Ammon's horn (tissue), 1 donor: ENCODE measurements at regions not wholly inside any gene's neighbourhood (a gene's known extent, or its start where the extent isn't known, plus 50 kb on each side); places are given as distances from the start of the nearest gene placed in this dataset.
A peak's percentile ranks its signal among the peaks of the same experiment; 100 is the strongest.
"Not testable (repeated sequence)": the region's sequence is repeated elsewhere in the genome, so short reads cannot be mapped to it uniquely, and the experiment has no call there.

ENCODE experiments used
- DNase-seq: peaks from one replicate; pipeline ENCODE4 v3.0.0-alpha.2; 2016; ENCODE audit warnings: low spot score

DNA sequence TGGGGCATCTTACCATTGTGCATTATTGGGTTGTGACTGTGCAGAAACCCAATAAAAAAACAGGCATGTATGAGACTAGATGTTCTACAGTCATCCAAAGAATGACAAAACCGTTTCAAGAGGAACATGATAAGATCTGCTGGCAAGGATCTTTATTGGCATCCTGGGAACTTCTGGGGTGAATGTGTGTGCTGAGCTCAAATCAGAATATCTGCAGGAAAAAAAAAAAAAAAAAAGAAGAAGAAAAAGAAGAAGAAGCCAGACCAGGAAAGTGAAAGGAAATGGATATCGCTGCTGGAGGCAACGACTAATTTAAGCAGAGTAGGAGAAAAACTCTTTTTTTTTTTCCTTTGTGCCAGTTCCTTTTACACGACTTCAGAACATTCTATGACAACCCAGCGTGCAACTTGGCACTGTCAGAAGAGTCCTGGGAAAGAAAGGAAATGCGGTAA lies 484.2 kb upstream of the BOD1L1 start:
- peak; percentile 35 for DNase-seq

DNA sequence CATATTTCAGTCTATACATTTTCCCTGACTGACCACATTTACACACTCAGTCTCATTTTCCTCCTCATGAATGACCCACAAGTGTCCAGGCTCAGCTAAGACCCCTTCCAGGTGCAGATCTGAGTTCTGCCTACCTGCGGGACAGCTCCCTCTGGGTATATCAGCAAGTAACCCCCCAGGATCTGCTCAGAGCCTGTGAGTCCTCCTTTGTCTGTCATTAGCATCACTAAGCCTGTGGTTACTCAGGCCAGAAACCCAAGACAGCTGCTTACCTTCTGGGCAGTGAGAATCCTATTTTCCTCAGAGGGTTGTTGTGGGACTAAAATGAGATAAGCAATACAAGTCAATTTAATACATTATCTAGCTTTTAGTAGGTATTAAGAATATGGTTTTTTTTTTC lies 487.6 kb upstream of the BOD1L1 start:
- DNase-seq, result no peak

DNA sequence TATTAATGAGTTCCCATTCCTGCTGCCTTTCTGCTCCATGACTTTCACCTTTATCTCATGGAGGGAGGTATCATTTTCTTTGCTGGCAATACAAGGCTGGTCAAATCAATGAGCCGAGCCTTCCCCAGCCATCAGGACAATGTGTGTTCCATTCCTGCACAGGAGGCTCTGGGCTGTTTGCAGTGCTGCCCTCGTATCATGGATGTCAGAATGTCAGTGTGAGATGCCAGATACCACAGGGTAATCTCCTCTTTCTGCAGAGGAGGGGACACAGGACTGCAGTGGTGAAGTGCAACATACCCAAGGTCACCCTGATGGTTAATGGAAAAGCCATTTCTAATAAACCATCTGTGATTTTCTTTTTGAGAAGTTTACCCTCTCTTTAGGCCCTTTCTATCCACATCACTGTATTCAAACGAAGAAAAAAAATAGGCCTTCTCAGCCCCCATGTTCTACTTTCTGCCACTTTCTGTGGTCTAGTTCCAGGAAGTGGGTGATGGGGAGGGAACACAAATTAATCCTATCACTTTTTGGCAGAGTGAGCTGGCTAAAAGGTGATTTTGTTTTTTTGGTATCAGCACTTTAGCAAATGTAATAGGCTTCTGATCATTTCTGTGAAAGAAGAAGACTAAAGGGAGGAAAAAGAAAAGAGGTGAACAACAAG lies 490.2 kb upstream of the BOD1L1 start:
- no peak for DNase-seq

DNA sequence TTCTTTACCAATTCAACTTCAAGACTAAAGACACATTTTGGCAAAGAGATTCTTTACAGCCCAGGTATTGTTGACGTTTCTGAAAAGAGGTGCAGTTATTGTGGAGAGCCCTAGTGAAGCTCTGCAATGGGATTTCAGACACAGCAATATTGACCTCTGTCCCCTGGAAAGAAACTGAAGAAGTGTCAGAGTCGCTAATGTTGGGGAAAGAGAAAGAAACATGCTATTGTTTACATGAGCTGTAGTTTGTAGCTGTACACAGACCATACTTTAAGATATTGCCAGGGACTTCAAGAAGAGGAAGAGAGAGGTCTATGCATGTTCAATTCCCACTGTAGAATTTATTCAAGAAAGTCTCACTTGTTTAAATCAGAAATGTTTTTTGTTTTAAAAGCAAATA lies 497.3 kb upstream of the BOD1L1 start:
- DNase-seq, result no peak

DNA sequence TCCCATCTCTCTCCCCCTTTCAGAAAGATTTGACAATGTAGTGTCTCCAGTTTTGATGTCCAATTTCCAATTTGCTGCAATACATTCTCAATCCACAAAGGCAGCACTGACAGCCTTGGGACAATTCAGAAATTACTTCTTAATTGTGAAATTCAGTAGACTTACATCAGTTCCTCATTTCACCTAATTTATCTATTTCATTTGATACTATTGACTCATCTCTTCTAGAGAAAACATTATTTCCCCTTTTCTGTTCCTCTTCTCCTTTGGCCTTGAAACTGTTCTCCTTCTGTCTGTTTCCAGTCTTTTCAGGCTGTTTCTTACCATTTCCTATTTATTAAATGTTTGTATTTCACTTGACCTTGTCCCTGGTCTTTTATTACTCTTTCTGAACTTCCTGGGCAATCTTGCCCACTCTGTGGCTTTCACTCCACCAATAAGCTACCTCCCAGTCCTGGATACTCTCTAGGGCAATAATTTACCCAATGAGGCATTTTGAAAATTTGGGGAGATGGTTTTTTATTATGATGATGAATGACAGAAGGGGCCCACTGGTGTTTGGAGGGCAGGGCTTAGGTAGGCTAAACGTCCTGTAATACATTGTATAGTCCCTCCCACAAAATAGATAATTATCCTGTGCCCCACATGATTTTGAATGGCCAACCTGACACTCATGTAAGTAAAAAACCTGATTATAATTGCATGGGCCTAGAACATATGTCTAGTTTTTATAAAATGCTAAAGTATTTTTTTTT lies 498.0 kb upstream of the BOD1L1 start:
- peak; percentile 7 for DNase-seq

DNA sequence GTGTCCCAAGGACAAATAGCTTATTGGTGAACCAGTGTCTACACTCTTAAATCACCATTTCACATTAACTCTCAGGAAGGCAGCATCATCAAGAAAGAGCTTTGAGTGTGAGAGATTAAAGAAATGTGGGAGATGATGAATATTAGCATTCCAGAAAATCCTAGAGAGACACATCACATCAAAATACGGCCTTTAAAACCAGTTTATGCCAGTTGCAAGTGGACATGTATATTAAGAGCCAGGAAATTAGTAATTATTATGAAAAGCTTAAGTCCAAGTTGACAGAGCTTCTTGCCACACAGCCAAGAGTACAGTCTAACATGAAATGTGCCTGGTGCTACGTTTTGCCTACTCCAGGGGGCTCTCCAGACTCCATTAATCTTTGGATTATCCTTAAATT lies 503.0 kb upstream of the BOD1L1 start:
- DNase-seq, result no peak

DNA sequence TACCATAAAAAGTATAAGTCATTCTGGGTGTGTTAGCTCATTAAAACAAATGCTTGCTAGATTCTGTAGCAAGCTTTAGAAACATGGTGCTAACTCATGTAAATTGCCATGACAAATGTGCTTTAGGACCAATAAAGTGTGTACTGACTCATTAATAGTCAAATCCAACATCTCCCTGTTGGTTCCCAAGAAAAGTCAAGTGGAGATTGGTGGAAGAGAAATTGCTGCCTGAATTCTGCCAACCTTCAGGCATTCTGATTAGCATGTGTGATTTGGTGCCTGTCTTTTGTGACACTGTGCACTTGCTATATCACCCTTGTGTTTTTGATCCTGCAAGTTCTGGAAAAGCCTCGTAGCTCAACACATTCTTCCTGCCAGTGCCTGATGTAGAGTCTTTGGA lies 503.8 kb upstream of the BOD1L1 start:
- no peak for DNase-seq

DNA sequence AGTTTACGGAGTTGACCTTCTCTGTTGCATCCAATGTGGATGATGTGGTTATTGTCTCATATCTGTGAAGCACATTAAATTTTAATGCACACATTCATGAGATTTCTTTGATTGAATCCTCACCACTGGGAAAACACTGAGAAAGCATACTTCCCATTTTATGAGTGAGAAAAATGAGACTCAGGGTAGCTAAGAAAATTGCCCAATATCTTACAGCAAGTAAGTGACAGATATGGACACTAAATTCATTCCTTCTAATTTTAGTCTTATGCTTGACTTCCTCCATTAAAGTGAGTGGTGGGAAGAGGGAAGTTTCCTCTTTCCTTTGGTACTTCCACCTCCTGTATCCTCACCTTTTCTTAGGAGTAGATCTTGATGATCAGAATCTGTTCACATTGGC lies 504.8 kb upstream of the BOD1L1 start:
- no peak for DNase-seq

DNA sequence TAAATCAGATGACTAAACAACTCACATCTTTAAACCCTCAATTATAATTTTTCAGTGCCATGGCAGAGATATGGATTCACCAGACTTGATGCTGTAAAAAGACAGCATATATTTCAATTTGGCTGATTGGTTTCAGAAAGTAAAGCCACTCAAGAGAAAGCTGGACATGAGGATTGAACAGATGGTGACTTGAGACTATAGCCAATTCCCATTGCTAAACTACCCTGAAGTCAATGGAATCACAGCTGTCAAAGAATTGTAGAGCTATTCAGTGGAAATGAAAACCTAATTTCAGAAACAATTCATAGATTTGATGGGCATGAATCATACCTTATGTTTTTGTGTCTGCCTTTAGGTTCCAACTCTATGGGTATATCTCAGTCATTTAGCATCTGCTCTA lies 510.6 kb upstream of the BOD1L1 start:
- no peak for DNase-seq

DNA sequence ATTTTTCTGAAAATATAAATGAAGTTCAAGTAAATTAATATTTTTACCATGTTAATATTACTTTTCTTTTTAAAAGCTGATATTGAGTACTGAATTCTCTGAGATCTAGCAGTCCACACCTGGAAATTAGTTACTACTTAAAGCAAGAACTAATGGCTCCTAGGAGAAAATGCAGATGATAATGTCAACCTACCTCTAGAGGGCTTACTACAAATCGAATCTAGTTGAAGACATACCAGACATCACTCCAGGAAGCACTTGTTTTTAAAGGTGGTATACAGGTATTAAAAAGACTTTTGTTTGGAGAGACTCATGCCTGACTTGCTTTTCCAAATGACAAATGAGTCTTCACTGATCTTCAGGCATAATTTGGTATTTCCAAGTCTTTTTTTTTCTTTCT lies 516.4 kb upstream of the BOD1L1 start:
- DNase-seq, result no peak

DNA sequence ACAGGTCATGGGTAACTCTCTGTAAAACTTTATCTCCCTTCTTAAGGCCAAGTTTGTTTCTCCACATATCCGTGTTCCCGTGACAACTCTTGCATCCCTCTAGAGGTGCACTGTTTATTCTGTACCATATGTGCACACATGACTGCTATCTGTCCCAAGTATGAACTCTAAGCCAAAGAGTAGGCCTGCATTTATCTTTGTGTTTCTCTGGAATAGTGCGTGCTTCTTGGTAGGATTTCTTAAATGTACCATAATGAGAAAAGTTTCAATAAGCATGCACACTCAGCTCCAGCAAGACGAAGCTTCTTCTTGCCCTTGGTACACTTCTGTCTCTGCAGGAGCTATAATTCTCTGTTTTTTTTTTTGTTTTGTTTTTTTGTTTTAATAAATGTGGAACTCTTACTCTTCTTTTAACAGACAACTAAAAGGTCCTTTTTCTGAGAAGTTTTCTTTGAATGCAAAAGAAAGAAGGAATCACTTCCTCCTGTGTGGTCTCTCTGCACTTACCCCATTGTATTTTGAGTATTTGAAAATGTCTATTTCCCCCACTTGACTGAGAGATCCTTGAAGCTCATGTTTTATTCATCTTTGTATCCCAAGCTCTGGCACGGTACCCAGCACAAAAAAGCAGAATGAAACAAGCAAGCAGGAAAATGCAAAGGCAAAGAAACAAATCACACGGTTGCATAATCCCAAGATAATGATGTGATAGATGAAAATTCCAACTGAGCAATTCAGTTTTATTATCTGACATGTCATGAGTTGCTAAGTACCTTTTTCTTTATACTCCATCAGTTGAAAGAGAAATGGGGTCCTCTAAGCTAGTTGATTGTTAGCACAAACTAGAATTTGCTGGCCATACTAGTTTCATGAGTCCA lies 521.9 kb upstream of the BOD1L1 start:
- peak; percentile 61 for DNase-seq

DNA sequence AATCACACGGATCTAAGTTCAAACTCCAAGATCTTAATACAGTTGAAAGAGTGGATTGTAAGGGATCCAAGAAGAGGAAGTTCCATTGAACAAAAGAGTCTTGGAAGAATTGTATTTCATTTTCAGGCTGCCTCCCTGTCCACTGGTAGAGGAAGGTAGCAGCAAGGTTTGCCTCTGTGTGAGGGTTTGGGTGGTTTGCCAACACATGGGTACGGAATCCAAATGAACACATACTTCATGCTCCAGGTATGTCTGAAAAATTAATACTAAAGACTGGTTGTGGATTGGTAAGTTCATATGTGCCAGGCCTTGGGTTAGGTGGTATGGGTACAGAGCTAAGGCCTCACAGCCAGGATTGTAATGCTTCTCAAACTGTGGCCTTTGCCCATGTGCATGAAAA lies 523.6 kb upstream of the BOD1L1 start:
- DNase-seq, result no peak

DNA sequence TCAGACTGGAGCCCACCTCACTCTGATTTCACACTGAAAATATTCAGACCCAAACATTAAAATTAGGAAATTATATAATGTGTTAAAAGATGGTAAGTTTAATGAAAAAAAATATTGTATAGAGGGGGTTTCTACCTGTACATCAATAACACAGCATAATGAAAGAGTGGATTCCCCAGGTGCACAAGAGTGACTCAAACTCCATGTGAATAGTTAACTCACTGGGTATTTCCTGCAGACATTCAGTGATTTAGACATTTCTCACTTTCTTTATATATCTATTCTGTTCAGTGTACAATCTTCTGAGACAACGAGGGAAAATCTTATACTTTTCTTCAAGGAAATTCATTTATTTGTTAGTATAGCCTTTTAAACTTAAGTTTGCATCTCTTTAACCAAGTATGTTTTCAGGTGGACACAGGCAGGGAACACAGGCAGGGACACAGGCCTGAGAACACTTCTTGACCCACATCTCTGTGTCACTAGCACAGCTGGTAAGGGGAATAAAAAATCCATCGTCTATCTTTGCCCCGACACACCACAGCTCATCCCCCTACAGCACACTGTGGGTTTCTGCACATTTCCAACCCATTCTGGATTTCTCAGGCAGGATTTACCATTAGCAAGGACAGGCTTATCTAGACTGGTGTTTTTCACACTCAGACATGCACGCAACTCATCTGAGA lies 525.5 kb upstream of the BOD1L1 start:
- DNase-seq, result no peak

DNA sequence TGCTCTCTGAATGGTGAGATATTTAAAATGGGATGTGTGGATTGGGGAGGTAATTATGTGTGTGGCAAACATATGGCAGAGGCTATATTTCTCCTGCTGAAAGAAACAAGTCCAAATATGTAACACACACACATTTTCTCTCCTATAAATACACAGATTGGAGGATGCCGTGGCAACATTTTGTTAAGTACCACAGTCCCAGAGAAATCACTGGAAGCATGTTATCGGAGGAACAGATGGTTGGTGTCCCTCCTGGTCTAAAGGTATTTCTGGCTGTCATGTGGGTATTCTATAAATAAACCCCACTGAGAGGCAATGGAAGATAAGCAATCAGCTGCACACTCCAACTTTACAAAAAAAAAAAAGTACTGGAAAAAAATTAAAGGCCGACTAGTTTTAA lies 528.3 kb upstream of the BOD1L1 start:
- DNase-seq, result no peak

DNA sequence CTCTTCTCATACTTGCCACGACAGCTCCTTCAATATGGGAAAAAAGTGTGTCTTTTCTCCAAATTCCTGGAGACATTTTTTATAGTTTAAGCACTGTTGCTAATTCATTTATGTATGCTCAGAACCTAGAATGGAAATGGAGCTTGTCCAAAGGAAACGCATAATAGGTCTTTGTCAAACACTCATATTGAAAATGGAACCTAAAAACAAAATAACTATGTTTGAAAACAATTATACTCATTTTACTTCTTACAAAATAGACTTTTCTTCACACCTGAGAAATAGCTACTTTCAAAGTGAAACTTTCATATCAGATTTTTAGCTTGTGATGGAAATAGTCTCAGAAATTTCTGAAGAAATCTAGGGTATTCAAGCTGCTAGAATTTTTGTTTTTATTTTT lies 529.7 kb upstream of the BOD1L1 start:
- DNase-seq, result no peak

DNA sequence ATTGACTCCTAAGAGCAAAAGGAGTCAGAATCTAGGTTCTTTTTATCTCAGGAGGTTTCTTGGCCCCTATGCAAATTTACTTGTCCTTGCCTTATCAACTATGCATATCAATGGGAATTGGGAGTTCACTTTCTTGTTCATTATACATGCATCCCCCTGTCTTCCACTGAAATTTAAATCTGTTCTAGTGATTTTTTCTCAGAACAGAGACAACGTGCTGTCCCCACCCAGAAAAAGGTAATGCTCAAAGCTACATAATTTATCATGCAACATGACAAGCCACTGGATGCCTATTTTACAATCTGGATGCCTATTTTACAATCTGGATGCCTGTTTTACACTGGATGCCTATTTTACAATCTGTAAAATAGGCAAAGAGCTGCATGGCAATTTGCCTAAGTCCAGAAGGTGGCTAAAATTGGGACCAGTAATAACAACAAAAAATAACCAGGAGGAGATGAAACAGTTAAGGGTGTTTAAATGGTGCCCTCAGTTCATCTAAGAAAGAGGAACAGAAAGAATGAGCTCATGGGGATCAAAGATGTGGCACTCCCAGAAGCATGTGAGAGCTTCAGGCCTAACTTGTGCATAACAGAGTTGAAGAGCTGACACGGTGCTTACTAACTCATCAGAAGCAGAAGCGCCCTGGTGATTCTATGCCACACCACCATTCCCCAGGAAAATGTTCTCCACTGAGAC lies 537.8 kb upstream of the BOD1L1 start:
- DNase-seq, result peak; percentile 22

DNA sequence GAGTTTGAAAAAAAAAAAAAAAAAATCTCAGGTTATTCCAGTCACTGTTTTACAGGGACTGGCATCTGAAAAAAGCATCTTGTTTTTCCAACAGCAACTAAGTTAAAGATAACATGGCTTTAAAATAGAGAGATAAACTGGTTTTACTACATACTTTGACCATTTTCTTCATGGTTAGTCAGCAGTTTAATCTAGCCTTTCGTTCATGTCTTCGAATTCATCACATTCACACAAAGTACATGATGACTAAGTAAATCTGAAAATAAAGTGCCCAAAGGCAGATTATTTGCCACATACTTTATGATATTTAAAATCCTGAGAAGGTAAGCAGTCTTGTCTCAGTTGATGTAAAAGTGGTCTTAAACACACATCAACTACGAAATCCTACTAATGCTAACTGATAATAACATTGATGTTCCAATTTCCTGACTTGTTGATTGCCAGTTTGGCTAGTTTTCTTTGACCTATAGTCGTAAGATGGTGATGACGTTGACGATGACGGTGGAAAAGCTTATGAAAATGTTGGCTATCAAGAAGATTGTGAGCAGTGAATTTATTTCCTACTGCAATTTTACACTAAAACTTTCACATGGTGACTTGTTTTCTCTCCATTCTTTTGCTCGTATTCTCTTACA lies 540.5 kb upstream of the BOD1L1 start:
- no peak for DNase-seq

DNA sequence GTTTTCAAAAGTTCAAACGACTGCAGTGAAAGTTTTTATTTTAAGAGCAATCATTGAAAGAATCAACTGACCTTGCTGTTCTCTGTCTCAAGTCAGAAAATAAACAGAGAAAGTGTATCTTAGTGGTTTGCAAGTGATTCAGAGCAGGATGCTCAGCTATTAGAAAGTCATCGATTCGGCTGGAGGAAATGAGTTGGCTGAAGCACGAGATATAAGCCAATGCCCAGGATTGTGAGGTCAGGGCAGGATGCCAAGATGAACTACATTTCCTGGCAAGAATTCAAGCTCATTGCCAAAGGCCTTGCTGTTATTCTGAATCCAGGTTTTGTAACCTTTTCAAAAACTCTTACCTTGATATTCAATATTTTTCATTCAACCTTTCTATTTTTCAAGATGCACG lies 541.4 kb upstream of the BOD1L1 start:
- no peak for DNase-seq

DNA sequence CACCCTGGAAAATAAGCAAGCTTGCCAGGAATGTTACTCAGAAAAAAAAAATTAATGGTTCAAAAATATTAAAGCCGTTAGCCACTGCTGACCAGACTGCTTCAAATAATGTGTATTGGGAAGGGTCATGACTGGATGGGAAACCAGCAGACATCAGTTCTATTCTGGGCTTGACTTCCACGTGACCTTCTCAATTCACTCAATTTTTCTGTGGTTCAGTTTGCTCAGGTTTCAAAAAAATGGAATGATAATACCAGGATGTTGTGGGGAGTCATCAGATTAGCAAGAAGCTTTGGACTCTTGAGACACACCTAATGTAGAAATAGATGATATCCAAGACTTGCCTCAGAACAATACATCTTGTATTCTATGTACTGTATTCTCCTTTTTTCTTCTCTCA lies 541.9 kb upstream of the BOD1L1 start:
- no peak for DNase-seq

DNA sequence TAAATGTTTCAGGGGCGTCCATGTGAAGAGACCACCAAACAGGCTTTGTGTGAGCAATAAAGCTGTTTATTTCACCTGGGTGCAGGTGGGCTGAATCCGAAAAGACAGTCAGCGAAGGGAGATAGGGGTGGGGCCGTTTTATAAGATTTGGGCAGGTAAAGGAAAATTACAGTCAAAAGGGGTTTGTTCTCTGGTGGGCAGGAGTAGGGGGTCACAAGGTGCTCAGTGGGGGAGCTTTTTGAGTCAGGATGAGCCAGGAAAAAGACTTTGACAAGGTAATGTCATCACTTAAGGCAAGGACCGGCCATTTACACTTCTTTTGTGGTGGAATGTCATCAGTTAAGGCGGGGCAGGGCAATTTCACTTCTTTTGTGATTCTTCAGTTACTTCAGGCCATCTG lies 542.4 kb upstream of the BOD1L1 start:
- DNase-seq, result not testable (repeated sequence)

DNA sequence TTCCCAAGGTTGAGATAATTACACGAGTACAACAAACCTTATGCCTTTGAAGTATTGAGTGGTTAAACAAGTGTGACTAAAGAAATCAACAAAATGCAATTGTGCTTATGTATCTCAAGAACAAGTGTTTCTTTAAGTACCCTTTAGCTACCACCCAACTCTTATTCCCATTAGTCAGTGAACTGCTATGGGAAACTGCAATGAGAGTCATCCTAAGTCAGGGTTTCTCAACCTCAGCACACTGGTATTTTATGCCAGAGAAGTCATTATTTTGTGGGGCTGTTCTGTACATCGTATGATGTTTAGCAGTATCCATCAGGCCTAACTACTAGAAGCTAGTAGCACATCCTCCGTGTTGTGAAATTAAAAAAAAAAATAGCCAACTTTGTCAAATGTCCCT lies 549.1 kb upstream of the BOD1L1 start:
- no peak for DNase-seq
